WTC11 (cell line): ENCODE measurements at regions not wholly inside any gene's neighbourhood (a gene's known extent, or its start where the extent isn't known, plus 50 kb on each side); places are given as distances from the start of the nearest gene placed in this dataset.

ENCODE experiments used
- ATAC-seq: fragments of 200-7000 bp; cut with Tn5 transposase; 2 replicates; pipeline ENCODE4 v1.10.0; 2021; ENCODE audit warnings: mild to moderate bottlenecking, moderate library complexity
- CTCF ChIA-PET: fragments of 300-600 bp; sonication (Branson Sonifier 250); formaldehyde crosslinking; loops from one replicate; lab custom pipeline; 2021; ENCODE audit warnings: antibody characterized with exemption; lab: Charles Lee
- POLR2A ChIA-PET: fragments of 350-600 bp; sonication (Branson Sonifier 250); formaldehyde crosslinking; loops from one replicate; lab custom pipeline; 2021; ENCODE audit warnings: antibody characterized with exemption; lab: Charles Lee
- DNase-seq: peaks from one replicate; pipeline ENCODE4 v3.0.0; 2021; ENCODE audit warnings: low spot score
- H3K27ac Mint-ChIP-seq: 2 replicates; pipeline ENCODE4 v1.8.0; 2021; ENCODE audit warnings: mixed read lengths
- H3K27me3 Mint-ChIP-seq: 2 replicates; pipeline ENCODE4 v1.8.0; 2021; ENCODE audit warnings: low read depth, mild to moderate bottlenecking, moderate library complexity, mixed read lengths
- H3K36me3 Mint-ChIP-seq: 2 replicates; pipeline ENCODE4 v1.8.0; 2021; ENCODE audit warnings: mixed read lengths
- H3K4me1 Mint-ChIP-seq: 2 replicates; pipeline ENCODE4 v1.8.0; 2022; ENCODE audit warnings: mixed read lengths
- H3K4me3 Mint-ChIP-seq: 2 replicates; pipeline ENCODE4 v1.8.0; 2021; ENCODE audit warnings: mild to moderate bottlenecking, moderate library complexity, mixed read lengths
- H3K9me3 Mint-ChIP-seq: 2 replicates; pipeline ENCODE4 v1.8.0; 2021; ENCODE audit warnings: mixed read lengths
- ATF1 ChIP-seq: sonication (generic); formaldehyde crosslinking; IDR thresholded peaks from 2 replicates; pipeline ENCODE4 v1.8.1; 2023; ENCODE audit warnings: mild to moderate bottlenecking, moderate library complexity, missing genetic modification reagents
- CBFB ChIP-seq: sonication (generic); formaldehyde crosslinking; IDR thresholded peaks from 2 replicates; pipeline ENCODE4 v1.8.1; 2022; ENCODE audit warnings: mild to moderate bottlenecking, low read depth, missing genetic modification reagents
- FOXK1 ChIP-seq: sonication (generic); formaldehyde crosslinking; IDR thresholded peaks from 2 replicates; pipeline ENCODE4 v1.8.0; 2022; ENCODE audit warnings: mild to moderate bottlenecking, moderate library complexity, missing genetic modification reagents
- GRHL2 ChIP-seq: fragments of 250-450 bp; sonication (Bioruptor Pico); IDR thresholded peaks from 2 replicates; pipeline ENCODE4 v1.8.0; 2022; ENCODE audit warnings: mild to moderate bottlenecking, moderate library complexity; ENCODE audit not compliant: insufficient replicate concordance, severe bottlenecking
- KAT7 ChIP-seq: sonication (generic); formaldehyde crosslinking; IDR thresholded peaks from 2 replicates; pipeline ENCODE4 v1.8.1; 2023; ENCODE audit warnings: missing genetic modification reagents, mild to moderate bottlenecking, borderline replicate concordance
- NFE2L1 ChIP-seq: sonication (generic); formaldehyde crosslinking; IDR thresholded peaks from 2 replicates; pipeline ENCODE4 v1.8.1; 2023; ENCODE audit warnings: missing genetic modification reagents
- OVOL2 ChIP-seq: fragments of 250-450 bp; sonication (Bioruptor Pico); IDR thresholded peaks from 2 replicates; pipeline ENCODE4 v1.9.0; 2021; ENCODE audit warnings: mild to moderate bottlenecking, borderline replicate concordance
- RELA ChIP-seq: sonication (generic); formaldehyde crosslinking; IDR thresholded peaks from 2 replicates; pipeline ENCODE4 v1.8.1; 2022; ENCODE audit warnings: missing genetic modification reagents, mild to moderate bottlenecking, borderline replicate concordance
- SMAD3 ChIP-seq: sonication (generic); formaldehyde crosslinking; IDR thresholded peaks from 2 replicates; pipeline ENCODE4 v1.8.0; 2022; ENCODE audit warnings: missing genetic modification reagents, mild to moderate bottlenecking, borderline replicate concordance
- SOX15 ChIP-seq: fragments of 250-450 bp; sonication (Bioruptor Pico); IDR thresholded peaks from 2 replicates; pipeline ENCODE4 v1.9.0; 2021; ENCODE audit warnings: mild to moderate bottlenecking
- TEAD4 ChIP-seq: sonication (generic); formaldehyde crosslinking; IDR thresholded peaks from 2 replicates; pipeline ENCODE4 v1.8.0; 2022; ENCODE audit warnings: mild to moderate bottlenecking, missing genetic modification reagents
- ZBTB21 ChIP-seq: sonication (generic); formaldehyde crosslinking; IDR thresholded peaks from 2 replicates; pipeline ENCODE4 v1.8.1; 2023; ENCODE audit warnings: mild to moderate bottlenecking, missing genetic modification reagents, borderline replicate concordance
- ZNF232 ChIP-seq: sonication (generic); formaldehyde crosslinking; IDR thresholded peaks from 2 replicates; pipeline ENCODE4 v1.8.0; 2022; ENCODE audit warnings: mild to moderate bottlenecking, missing genetic modification reagents
- ZNF317 ChIP-seq: sonication (generic); formaldehyde crosslinking; IDR thresholded peaks from 2 replicates; pipeline ENCODE4 v1.8.1; 2023; ENCODE audit warnings: low read depth, mild to moderate bottlenecking, moderate library complexity, missing genetic modification reagents, borderline replicate concordance
- ZNF416 ChIP-seq: fragments of 250-450 bp; sonication (Bioruptor Pico); IDR thresholded peaks from 2 replicates; pipeline ENCODE4 v1.9.0; 2021; ENCODE audit warnings: mild to moderate bottlenecking, inconsistent platforms
- TF ChIP-seq, protein P1 (sequence below): sonication (generic); formaldehyde crosslinking; conservative IDR thresholded peaks from 2 replicates; pipeline ENCODE4 v1.8.1; 2023; ENCODE audit warnings: mild to moderate bottlenecking, low read depth, missing genetic modification reagents, moderate library complexity
- TF ChIP-seq, protein P2 (sequence below): fragments of 200-600 bp; IDR thresholded peaks from 2 replicates; pipeline ENCODE4 v1.8.0; 2022; ENCODE audit warnings: antibody characterized with exemption
- TF ChIP-seq, protein P3 (sequence below): sonication (generic); formaldehyde crosslinking; IDR thresholded peaks from 2 replicates; pipeline ENCODE4 v1.8.1; 2023; ENCODE audit warnings: mild to moderate bottlenecking, missing genetic modification reagents, borderline replicate concordance
- TF ChIP-seq, protein P4 (sequence below): fragments of 250-450 bp; sonication (Bioruptor Pico); IDR thresholded peaks from 2 replicates; pipeline ENCODE4 v1.9.0; 2021; ENCODE audit warnings: mild to moderate bottlenecking
- TF ChIP-seq, protein P5 (sequence below): sonication (generic); formaldehyde crosslinking; IDR thresholded peaks from 2 replicates; pipeline ENCODE4 v1.8.0; 2022; ENCODE audit warnings: mild to moderate bottlenecking, missing genetic modification reagents
- TF ChIP-seq, protein P6 (sequence below): sonication (generic); formaldehyde crosslinking; IDR thresholded peaks from 2 replicates; pipeline ENCODE4 v1.8.0; 2022; ENCODE audit warnings: mild to moderate bottlenecking, missing genetic modification reagents

DNA sequence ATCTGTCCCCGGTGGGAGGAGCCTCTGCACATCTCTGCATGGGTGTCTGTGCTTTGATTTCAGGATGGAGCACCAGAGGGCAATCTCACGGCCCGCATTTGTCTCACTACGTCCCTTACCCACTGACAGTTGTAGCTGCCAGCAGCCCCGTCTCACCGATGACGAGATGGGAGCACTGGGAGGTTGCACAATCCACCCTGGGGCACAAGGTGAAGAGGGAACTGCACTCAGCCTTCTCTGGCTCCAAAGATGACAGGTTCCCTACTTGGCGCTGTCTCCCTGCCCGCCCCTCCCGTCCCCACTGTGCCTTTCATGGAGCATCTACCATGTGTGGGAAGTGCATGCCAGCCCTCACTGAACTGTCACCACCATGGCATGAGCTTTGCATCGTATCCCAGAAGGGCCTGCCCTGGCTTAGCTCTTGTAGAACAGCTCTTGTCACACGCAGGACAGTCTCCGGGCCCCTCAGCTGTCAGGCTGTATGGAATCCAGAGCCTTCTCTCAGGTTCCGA lies 99.9 kb upstream of the PMEPA1 start:
- CTCF ChIA-PET, result no interaction called here
- no peak overlapping the region for H3K4me3 Mint-ChIP-seq
- H3K4me1 Mint-ChIP-seq, result peaks cover 21% of the 10 kb centered on the region
- H3K9me3 Mint-ChIP-seq, result peaks cover 4% of the 10 kb centered on the region
- POLR2A ChIA-PET, result no interaction called here
- DNase-seq (no peak), ATAC-seq (no peak)
- no peak for TF ChIP-seq ZBTB21 (CRISPR knock-in tag)
- TF ChIP-seq FOXK1, result no peak
- no peak for TF ChIP-seq CBFB
- TF ChIP-seq, protein P1, sequence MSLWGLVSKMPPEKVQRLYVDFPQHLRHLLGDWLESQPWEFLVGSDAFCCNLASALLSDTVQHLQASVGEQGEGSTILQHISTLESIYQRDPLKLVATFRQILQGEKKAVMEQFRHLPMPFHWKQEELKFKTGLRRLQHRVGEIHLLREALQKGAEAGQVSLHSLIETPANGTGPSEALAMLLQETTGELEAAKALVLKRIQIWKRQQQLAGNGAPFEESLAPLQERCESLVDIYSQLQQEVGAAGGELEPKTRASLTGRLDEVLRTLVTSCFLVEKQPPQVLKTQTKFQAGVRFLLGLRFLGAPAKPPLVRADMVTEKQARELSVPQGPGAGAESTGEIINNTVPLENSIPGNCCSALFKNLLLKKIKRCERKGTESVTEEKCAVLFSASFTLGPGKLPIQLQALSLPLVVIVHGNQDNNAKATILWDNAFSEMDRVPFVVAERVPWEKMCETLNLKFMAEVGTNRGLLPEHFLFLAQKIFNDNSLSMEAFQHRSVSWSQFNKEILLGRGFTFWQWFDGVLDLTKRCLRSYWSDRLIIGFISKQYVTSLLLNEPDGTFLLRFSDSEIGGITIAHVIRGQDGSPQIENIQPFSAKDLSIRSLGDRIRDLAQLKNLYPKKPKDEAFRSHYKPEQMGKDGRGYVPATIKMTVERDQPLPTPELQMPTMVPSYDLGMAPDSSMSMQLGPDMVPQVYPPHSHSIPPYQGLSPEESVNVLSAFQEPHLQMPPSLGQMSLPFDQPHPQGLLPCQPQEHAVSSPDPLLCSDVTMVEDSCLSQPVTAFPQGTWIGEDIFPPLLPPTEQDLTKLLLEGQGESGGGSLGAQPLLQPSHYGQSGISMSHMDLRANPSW (CRISPR knock-in tag), result no peak
- no peak for TF ChIP-seq SMAD3 (CRISPR knock-in tag)
- TF ChIP-seq, protein P2, sequence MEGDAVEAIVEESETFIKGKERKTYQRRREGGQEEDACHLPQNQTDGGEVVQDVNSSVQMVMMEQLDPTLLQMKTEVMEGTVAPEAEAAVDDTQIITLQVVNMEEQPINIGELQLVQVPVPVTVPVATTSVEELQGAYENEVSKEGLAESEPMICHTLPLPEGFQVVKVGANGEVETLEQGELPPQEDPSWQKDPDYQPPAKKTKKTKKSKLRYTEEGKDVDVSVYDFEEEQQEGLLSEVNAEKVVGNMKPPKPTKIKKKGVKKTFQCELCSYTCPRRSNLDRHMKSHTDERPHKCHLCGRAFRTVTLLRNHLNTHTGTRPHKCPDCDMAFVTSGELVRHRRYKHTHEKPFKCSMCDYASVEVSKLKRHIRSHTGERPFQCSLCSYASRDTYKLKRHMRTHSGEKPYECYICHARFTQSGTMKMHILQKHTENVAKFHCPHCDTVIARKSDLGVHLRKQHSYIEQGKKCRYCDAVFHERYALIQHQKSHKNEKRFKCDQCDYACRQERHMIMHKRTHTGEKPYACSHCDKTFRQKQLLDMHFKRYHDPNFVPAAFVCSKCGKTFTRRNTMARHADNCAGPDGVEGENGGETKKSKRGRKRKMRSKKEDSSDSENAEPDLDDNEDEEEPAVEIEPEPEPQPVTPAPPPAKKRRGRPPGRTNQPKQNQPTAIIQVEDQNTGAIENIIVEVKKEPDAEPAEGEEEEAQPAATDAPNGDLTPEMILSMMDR, result no peak
- TF ChIP-seq SOX15 (CRISPR knock-in tag), result no peak
- TF ChIP-seq NFE2L1 (CRISPR knock-in tag), result no peak
- TF ChIP-seq, protein P3, sequence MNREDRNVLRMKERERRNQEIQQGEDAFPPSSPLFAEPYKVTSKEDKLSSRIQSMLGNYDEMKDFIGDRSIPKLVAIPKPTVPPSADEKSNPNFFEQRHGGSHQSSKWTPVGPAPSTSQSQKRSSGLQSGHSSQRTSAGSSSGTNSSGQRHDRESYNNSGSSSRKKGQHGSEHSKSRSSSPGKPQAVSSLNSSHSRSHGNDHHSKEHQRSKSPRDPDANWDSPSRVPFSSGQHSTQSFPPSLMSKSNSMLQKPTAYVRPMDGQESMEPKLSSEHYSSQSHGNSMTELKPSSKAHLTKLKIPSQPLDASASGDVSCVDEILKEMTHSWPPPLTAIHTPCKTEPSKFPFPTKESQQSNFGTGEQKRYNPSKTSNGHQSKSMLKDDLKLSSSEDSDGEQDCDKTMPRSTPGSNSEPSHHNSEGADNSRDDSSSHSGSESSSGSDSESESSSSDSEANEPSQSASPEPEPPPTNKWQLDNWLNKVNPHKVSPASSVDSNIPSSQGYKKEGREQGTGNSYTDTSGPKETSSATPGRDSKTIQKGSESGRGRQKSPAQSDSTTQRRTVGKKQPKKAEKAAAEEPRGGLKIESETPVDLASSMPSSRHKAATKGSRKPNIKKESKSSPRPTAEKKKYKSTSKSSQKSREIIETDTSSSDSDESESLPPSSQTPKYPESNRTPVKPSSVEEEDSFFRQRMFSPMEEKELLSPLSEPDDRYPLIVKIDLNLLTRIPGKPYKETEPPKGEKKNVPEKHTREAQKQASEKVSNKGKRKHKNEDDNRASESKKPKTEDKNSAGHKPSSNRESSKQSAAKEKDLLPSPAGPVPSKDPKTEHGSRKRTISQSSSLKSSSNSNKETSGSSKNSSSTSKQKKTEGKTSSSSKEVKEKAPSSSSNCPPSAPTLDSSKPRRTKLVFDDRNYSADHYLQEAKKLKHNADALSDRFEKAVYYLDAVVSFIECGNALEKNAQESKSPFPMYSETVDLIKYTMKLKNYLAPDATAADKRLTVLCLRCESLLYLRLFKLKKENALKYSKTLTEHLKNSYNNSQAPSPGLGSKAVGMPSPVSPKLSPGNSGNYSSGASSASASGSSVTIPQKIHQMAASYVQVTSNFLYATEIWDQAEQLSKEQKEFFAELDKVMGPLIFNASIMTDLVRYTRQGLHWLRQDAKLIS (CRISPR knock-in tag), result no peak
- TF ChIP-seq ATF1 (CRISPR knock-in tag), result no peak
- TF ChIP-seq, protein P4, sequence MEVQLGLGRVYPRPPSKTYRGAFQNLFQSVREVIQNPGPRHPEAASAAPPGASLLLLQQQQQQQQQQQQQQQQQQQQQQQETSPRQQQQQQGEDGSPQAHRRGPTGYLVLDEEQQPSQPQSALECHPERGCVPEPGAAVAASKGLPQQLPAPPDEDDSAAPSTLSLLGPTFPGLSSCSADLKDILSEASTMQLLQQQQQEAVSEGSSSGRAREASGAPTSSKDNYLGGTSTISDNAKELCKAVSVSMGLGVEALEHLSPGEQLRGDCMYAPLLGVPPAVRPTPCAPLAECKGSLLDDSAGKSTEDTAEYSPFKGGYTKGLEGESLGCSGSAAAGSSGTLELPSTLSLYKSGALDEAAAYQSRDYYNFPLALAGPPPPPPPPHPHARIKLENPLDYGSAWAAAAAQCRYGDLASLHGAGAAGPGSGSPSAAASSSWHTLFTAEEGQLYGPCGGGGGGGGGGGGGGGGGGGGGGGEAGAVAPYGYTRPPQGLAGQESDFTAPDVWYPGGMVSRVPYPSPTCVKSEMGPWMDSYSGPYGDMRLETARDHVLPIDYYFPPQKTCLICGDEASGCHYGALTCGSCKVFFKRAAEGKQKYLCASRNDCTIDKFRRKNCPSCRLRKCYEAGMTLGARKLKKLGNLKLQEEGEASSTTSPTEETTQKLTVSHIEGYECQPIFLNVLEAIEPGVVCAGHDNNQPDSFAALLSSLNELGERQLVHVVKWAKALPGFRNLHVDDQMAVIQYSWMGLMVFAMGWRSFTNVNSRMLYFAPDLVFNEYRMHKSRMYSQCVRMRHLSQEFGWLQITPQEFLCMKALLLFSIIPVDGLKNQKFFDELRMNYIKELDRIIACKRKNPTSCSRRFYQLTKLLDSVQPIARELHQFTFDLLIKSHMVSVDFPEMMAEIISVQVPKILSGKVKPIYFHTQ, result no peak
- no peak for TF ChIP-seq ZNF232 (CRISPR knock-in tag)
- TF ChIP-seq KAT7 (CRISPR knock-in tag), result no peak
- no peak for TF ChIP-seq ZNF317
- peaks cover 2% of the 10 kb centered on the region; the same call in 1 of the 2 replicates for H3K27me3 Mint-ChIP-seq
- H3K36me3 Mint-ChIP-seq, result no peaks in the 10 kb centered on the region
- H3K27ac Mint-ChIP-seq, result no peak overlapping the region

DNA sequence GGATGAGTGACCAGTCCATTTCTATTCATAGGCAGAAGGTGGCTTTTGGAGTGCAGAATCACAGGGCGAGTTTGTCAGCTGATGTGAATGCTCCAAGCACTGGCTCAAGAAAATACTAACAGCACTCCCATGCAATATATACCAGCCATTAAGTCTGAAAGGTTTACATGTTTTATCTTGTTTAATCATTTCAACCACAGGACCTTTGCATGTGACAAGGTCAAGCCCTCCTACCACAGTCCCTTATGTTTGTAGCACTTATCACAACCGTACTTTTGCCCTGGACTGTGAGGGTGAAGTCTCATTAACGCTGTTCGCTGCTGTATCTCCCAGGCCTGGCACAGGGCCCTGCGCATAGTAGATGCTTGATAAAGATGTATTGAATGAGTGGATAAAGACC lies 99.3 kb upstream of the PMEPA1 start:
- no peak overlapping the region for H3K4me3 Mint-ChIP-seq
- ChIA-PET CTCF (no interaction called here), POLR2A (no interaction called here)
- DNase-seq (no peak), ATAC-seq (no peak)
- H3K27ac Mint-ChIP-seq, result no peak overlapping the region
- H3K9me3 Mint-ChIP-seq, result no peaks in the 10 kb centered on the region
- H3K4me1 Mint-ChIP-seq, result peaks cover 21% of the 10 kb centered on the region
- H3K27me3 Mint-ChIP-seq, result no peaks in the 10 kb centered on the region; the same call in 1 of the 2 replicates
- H3K36me3 Mint-ChIP-seq, result no peaks in the 10 kb centered on the region
- TF ChIP-seq RELA (CRISPR knock-in tag) (no peak), OVOL2 (no peak), GRHL2 (CRISPR knock-in tag) (no peak), TEAD4 (CRISPR knock-in tag) (no peak), ZNF416 (CRISPR knock-in tag) (no peak), FOXK1 (no peak)
- TF ChIP-seq, protein P5, sequence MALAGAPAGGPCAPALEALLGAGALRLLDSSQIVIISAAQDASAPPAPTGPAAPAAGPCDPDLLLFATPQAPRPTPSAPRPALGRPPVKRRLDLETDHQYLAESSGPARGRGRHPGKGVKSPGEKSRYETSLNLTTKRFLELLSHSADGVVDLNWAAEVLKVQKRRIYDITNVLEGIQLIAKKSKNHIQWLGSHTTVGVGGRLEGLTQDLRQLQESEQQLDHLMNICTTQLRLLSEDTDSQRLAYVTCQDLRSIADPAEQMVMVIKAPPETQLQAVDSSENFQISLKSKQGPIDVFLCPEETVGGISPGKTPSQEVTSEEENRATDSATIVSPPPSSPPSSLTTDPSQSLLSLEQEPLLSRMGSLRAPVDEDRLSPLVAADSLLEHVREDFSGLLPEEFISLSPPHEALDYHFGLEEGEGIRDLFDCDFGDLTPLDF (CRISPR knock-in tag), result no peak
- TF ChIP-seq, protein P6, sequence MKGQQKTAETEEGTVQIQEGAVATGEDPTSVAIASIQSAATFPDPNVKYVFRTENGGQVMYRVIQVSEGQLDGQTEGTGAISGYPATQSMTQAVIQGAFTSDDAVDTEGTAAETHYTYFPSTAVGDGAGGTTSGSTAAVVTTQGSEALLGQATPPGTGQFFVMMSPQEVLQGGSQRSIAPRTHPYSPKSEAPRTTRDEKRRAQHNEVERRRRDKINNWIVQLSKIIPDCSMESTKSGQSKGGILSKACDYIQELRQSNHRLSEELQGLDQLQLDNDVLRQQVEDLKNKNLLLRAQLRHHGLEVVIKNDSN (CRISPR knock-in tag), result no peak
